ENCODE measurements at regions not wholly inside any gene's neighbourhood (a gene's known extent, or its start where the extent isn't known, plus 50 kb on each side); places are given as distances from the start of the nearest gene placed in this dataset.
"Not testable (repeated sequence)": the region's sequence is repeated elsewhere in the genome, so short reads cannot be mapped to it uniquely, and the experiment has no call there.

DNA sequence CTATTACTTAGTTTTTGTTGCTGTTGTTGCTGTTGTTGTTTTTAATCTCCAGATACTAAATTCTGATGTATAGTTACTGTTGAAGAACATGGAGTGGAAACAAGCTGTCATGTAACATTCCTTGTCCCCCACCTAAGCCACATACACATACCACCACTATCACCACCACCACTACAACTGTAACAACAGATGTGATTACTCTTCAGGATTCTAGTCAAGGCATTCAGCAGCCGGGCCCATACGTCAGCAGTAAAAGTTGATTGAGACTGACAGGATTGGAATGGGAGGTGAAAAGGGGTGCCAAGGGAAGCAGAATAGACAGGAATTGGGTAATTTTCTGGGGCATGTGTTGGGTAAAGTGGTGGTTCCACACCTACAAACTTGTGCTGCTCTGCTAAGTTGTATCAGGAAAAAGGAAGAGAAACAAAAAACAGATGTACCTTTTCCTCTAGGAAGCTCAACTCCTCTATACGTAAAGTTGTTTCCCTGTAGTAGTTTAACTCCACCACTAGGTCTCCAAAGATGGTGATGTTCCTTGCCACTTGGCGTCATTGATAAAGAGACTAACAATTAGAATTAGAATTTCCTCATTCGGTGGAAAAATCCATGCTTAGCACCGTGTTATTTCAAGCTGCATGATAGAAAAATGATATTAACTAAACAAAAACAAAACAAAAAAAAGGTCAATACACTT is 138.6 kb downstream of the ARRDC3 start:
- H3K9me3 Mint-ChIP-seq = peaks cover 5% of the 10 kb centered on the region
- H3K27me3 Mint-ChIP-seq = peaks cover 3% of the 10 kb centered on the region
- no peak overlapping the region for H3K27ac Mint-ChIP-seq
- CTCF ChIA-PET = interaction anchor here (1.0 to 1.3 kb wide), 3 partner anchors 25 to 140 kb away, joined by 3 to 6 read pairs (median 4); no protein-coding TSS in a partner anchor
- H3K36me3 Mint-ChIP-seq = peaks cover 4% of the 10 kb centered on the region
- H3K4me1 Mint-ChIP-seq = no peaks in the 10 kb centered on the region
- DNase-seq = no peak
- H3K4me3 Mint-ChIP-seq = no peak overlapping the region

DNA sequence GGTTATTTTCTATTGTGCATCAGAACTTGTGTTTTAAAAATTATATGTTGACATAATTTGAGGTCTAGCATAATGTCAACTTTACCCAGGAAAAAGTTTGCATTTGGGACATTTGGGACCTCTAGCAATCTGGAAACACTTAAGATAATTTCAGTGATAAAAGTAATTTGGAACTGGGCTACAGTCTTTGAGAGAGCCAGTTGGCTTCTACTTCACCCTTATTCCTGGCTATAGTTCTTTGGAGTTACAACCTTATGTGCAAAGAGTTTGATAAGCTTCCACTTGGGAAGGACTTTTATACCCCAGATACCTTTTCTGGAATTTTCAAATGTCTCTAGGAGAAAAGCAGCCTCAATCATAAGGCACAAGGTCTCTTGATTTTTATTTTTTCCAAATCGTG is 139.3 kb downstream of the ARRDC3 start:
- DNase-seq = no peak
- no peak overlapping the region for H3K27ac Mint-ChIP-seq

DNA sequence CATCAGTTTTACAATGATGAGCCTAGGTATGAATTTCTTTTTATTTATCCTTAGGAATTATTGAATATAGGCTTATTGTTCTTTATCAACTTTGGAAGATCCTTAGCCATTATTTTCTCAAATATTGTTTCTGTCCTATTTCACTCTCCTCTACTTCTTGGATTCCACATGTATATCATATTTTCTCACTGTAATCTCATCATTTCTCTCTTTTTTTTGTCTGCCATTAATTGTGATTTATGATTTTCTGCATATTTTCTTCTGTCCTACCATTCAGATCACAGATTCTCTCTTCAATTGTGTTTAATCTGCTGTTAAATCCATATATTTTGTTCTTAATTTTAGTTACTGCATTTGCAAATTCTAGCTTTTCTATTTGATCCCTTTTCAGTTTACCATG is 139.8 kb downstream of the ARRDC3 start:
- H3K9me3 Mint-ChIP-seq = peaks cover 5% of the 10 kb centered on the region
- no peak overlapping the region for H3K4me3 Mint-ChIP-seq
- CTCF ChIA-PET = interaction anchor here (1.1 to 1.3 kb wide), 2 partner anchors 24 to 142 kb away, joined by 3 to 4 read pairs; no protein-coding TSS in a partner anchor
- H3K27ac Mint-ChIP-seq = no peak overlapping the region
- DNase-seq = no peak
- peaks cover 4% of the 10 kb centered on the region for H3K36me3 Mint-ChIP-seq
- no peaks in the 10 kb centered on the region for H3K4me1 Mint-ChIP-seq
- peaks cover 3% of the 10 kb centered on the region for H3K27me3 Mint-ChIP-seq

More for the DNA sequence above, 139.3 kb downstream of the ARRDC3 start:
- Mint-ChIP-seq H3K36me3 (peaks cover 4% of the 10 kb centered on the region), H3K9me3 (peaks cover 5% of the 10 kb centered on the region), H3K4me1 (no peaks in the 10 kb centered on the region), H3K27me3 (peaks cover 3% of the 10 kb centered on the region), H3K4me3 (no peak overlapping the region)
- CTCF ChIA-PET = interaction anchor here (1.1 to 1.3 kb wide), 2 partner anchors 24 to 141 kb away, joined by 3 to 4 read pairs; no protein-coding TSS in a partner anchor

DNA sequence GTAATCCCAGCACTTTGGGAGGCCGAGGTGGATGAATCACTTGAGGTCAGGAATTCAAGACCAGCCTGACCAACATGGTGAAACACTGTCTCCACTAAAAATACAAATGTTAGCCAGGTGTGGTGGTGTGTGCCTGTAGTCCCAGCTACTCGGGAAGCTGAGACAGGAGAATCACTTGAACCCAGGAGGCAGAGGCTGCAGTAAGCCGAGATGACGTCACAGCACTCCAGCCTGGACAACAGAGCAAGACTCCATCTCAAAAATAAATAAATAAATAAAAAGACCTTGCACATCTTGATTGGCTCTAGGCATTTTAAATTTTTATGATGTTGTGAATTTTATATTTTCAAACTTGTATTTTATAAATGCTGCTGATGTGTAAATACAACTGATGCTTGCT is 141.7 kb downstream of the ARRDC3 start:
- not testable (repeated sequence) for DNase-seq, H3K9me3 Mint-ChIP-seq, H3K4me3 Mint-ChIP-seq, H3K27ac Mint-ChIP-seq, H3K27me3 Mint-ChIP-seq, H3K36me3 Mint-ChIP-seq, H3K4me1 Mint-ChIP-seq
- CTCF ChIA-PET = interaction anchor here (1.9 kb wide), 1 partner anchor 143 kb away, joined by 7 read pairs; no protein-coding TSS in a partner anchor

DNA sequence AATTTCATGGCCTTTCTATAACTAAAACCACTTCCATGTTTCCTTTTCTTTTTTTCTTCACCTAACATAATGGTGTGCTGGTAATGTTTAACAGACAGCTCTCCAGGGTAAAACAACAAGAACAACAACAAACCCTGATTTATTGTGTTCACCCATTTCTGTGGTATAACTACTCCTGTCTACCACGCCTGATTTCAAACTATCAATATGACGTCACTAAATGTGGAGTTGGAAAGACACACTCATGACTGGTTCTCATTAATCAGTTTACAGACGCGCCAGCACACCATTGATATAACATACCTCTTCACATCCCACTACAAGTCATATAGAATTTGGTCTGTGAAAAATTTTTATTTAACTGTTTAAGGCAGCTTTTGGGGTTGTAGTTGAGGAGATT is 142.9 kb downstream of the ARRDC3 start:
- H3K4me3 Mint-ChIP-seq = no peak overlapping the region
- no peak overlapping the region for H3K27ac Mint-ChIP-seq
- H3K9me3 Mint-ChIP-seq = peaks cover 5% of the 10 kb centered on the region
- no peaks in the 10 kb centered on the region for H3K4me1 Mint-ChIP-seq
- H3K27me3 Mint-ChIP-seq = peaks cover 3% of the 10 kb centered on the region
- peaks cover 4% of the 10 kb centered on the region for H3K36me3 Mint-ChIP-seq
- DNase-seq = no peak
- CTCF ChIA-PET = no interaction called here

DNA sequence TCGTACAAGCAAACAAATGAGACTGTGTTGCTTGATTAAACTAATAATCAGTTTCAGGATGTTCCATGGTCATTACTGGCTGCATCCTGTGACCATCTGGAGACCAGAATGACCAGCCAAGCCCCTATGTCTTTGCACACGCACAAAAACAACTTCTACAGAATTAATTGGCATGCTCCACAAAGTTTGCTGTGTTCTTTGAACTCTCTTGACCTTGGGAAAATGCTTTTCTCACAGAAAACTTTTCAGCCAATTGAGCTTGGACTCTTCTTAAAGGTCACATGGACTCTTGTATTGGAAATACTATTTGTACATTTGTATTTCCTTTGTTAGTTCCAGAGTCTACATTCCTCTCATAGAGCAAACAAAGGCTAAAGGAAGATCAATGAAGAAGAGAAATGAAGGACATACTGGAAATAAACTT is 147.8 kb downstream of the ARRDC3 start:
- peaks cover 4% of the 10 kb centered on the region for H3K27me3 Mint-ChIP-seq
- CTCF ChIA-PET = no interaction called here
- peaks cover 4% of the 10 kb centered on the region for H3K9me3 Mint-ChIP-seq
- no peaks in the 10 kb centered on the region for H3K36me3 Mint-ChIP-seq
- no peak overlapping the region for H3K27ac Mint-ChIP-seq
- DNase-seq = no peak
- H3K4me1 Mint-ChIP-seq = no peaks in the 10 kb centered on the region
- no peak overlapping the region for H3K4me3 Mint-ChIP-seq

DNA sequence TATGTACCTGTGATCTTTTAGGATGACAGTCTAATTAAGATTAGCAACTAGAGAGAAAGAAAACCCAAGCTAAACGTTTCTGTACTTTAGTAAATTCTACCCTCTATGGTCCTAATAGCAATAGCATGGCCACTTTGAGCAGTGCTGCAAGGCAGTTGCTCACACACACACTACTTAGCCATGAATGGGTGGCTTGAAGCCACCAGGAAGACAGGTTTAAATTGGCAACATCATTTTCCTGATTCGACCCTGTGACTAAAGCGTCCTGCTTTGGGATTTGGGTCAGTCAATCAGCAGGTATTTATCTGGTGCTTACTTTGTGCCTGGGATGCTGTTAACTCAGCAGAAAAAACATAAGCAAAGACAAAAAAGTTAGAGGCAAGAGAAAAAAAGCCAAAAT is 150.6 kb downstream of the ARRDC3 start:
- no peak for DNase-seq
- H3K4me3 Mint-ChIP-seq = no peak overlapping the region
- peaks cover 15% of the 10 kb centered on the region for H3K9me3 Mint-ChIP-seq
- no peaks in the 10 kb centered on the region for H3K4me1 Mint-ChIP-seq
- peaks cover 11% of the 10 kb centered on the region for H3K36me3 Mint-ChIP-seq
- H3K27me3 Mint-ChIP-seq = peaks cover 11% of the 10 kb centered on the region
- CTCF ChIA-PET = no interaction called here
- no peak overlapping the region for H3K27ac Mint-ChIP-seq

DNA sequence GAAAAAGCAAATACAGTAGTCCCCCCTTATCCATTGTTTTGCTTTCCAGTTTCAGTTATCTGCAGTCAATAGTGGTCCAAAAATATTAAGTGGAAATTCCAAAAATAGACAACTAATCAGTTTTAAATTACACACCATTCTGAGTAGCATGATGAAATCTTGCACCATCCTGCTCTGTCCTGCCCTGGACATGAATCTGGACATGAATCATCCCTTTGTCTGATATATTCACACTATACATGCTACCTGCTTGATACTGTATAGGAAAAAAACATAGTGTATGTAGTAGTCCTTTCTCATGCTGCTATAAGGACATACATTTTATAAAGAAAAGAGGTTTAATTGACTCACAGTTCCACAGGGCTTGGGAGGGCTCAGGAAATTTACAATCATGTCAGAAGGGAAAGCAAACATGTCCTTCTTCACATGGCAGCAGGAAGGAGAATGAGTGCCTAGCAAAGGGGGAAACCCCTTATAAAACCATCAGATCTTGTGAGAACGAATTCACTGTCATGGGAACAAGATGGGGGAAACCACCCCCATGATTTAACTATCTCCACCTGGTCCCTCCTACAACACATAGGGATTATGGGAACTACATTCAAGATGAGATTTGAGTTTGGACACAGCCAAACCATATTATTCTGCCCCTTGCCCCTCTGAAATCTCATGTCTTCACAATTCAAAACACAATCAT is 153.9 kb downstream of the ARRDC3 start:
- H3K27ac Mint-ChIP-seq = no peak overlapping the region
- no peaks in the 10 kb centered on the region for H3K4me1 Mint-ChIP-seq
- peaks cover 14% of the 10 kb centered on the region for H3K27me3 Mint-ChIP-seq
- DNase-seq = no peak
- peaks cover 15% of the 10 kb centered on the region for H3K9me3 Mint-ChIP-seq
- no peak overlapping the region for H3K4me3 Mint-ChIP-seq
- peaks cover 11% of the 10 kb centered on the region for H3K36me3 Mint-ChIP-seq
- CTCF ChIA-PET = interaction anchor here (0.6 to 3.7 kb wide), 2 partner anchors 61 to 156 kb away, joined by 4 to 122 read pairs; partner anchors contain the start of gene ARRDC3

DNA sequence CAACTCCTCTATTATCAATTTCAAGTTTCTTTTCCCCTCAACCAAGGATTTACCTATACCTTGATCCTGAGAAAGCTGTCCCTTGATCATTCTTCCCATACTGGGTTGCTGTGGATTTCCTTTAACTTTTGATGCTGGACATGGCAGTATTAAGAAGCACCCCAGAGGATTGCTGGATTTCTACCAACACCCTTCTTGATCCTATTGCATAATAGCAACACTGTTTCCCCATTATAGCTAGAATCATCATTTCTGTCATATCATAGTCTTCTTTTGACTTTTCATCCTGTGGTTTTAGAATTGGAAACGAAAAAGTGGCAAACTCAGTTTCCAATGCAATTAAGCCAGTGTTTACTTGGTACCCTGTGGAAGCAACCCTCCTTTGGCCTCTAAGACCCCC is 154.9 kb downstream of the ARRDC3 start:
- Mint-ChIP-seq H3K27me3 (peaks cover 17% of the 10 kb centered on the region), H3K9me3 (peaks cover 15% of the 10 kb centered on the region), H3K27ac (no peak overlapping the region), H3K4me1 (no peaks in the 10 kb centered on the region), H3K36me3 (peaks cover 11% of the 10 kb centered on the region), H3K4me3 (no peak overlapping the region)
- DNase-seq = no peak
- CTCF ChIA-PET = interaction anchor here (0.7 to 3.7 kb wide), 3 partner anchors 38 to 157 kb away, joined by 3 to 122 read pairs (median 4); partner anchors contain the start of gene ARRDC3

DNA sequence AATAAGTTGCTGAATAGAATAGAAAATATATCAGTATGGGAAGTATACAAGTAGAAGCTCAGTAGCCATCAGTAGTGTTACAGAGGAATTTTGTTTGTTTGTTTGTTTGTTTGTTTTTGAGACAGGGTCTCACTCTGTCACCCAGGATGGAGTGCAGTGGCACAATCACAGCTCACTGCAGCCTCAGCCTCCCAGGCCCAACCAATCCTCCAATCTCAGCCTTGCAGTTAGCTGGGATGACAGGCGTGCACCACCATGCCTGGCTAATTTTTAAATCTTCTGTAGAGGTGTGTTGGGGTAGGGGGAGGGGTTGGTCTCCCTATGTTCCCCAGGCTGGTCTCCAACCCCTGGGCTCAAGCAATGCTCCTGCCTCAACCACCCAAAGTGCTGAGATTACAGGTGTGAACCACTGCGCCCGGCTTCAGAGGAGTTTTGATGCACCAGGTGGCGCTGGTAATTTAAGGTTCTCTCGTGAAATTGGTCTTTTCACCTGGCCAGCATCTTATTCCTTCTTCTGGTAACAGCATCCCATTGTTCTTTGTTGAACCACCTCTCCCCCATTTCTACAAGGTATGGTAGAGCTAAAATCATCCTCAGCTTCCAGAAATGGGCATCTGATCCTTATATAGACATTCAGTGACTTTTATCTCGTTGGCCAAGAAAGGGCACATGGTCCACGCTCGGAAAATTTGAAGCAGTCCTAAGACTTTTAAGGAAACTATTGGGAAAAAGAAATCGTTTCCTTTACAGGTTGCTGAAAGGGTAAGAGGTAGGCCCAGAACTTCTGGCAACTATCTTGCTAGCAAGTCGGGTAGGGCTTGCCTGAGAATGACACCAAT is 157.1 kb downstream of the ARRDC3 start:
- peak; percentile 74 for DNase-seq
- peaks cover 17% of the 10 kb centered on the region for H3K27me3 Mint-ChIP-seq
- peaks cover 15% of the 10 kb centered on the region for H3K9me3 Mint-ChIP-seq
- CTCF ChIA-PET = interaction anchor here (0.6 to 3.7 kb wide), 11 partner anchors 9 to 294 kb away, joined by 3 to 122 read pairs (median 4); partner anchors contain the start of gene ARRDC3
- H3K4me1 Mint-ChIP-seq = no peaks in the 10 kb centered on the region
- H3K27ac Mint-ChIP-seq = no peak overlapping the region
- no peak overlapping the region for H3K4me3 Mint-ChIP-seq
- H3K36me3 Mint-ChIP-seq = peaks cover 11% of the 10 kb centered on the region

DNA sequence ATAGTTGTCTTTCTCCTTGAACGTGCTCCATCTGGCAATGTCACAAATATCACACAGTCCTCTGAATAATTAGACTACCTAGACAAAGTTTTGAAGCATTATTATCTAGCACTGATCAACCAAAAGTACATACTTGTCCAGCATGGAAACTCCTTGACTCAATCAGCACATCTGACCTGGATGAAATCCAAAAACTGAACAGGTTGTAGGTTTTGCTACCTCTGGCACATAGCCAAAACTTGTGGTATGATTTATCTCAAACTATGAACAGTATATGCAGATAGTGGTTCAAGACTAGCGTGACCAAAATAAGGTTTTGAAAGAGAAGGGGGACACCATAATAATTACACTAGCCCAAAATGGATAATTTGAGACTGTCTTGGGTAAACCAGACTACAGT is 158.1 kb downstream of the ARRDC3 start:
- DNase-seq = no peak
- Mint-ChIP-seq H3K27me3 (peaks cover 19% of the 10 kb centered on the region), H3K4me1 (no peaks in the 10 kb centered on the region), H3K36me3 (peaks cover 9% of the 10 kb centered on the region), H3K4me3 (no peak overlapping the region), H3K9me3 (peaks cover 10% of the 10 kb centered on the region), H3K27ac (no peak overlapping the region)
- CTCF ChIA-PET = interaction anchor here (3.6 kb wide), 1 partner anchor 160 kb away, joined by 75 read pairs; the partner anchor contains the start of gene ARRDC3

DNA sequence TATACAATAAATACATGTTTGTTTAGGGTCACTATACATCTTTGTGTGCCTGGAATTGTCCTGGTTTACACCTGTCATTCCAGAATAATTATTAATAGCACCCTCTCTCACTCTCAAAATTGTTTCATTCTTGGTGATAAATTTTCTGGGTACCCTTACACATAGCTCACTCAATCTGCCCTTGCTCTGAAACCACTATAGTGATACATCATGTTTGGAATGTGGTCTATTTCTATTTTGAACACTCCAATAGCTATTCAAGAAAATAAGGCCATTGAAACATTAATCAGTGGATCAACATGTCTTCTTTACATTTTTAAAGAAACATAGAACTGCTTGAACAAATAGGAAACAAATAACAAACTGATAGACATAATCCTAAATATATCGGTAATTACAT is 158.7 kb downstream of the ARRDC3 start:
- Mint-ChIP-seq H3K27ac (no peak overlapping the region), H3K36me3 (peaks cover 3% of the 10 kb centered on the region), H3K9me3 (peaks cover 6% of the 10 kb centered on the region), H3K27me3 (peaks cover 15% of the 10 kb centered on the region), H3K4me1 (no peaks in the 10 kb centered on the region), H3K4me3 (no peak overlapping the region)
- DNase-seq = no peak
- CTCF ChIA-PET = interaction anchor here (1.0 to 3.6 kb wide), 2 partner anchors 9 to 161 kb away, joined by 4 to 75 read pairs; partner anchors contain the start of gene ARRDC3

DNA sequence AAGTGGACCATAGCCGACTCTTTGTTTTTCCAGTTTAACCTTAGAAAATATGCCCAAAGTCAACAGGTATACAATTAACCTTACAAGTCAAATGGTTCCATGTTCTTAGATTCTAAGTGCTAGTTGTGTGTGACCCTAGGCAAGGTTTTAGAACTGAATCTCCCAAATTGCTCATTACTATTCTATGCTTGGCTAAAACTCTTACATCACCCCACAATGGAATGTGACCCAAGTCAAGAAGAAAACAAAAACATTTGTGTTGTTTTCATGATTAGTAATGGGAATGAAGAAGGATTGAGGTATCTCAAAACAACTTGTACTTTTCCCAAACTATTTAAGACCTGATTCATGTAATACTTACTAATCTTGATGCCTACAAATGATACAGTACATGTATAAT is 159.2 kb downstream of the ARRDC3 start:
- Mint-ChIP-seq H3K27me3 (peaks cover 14% of the 10 kb centered on the region), H3K9me3 (peaks cover under 1% of the 10 kb centered on the region), H3K4me1 (no peaks in the 10 kb centered on the region), H3K4me3 (no peak overlapping the region), H3K27ac (no peak overlapping the region), H3K36me3 (no peaks in the 10 kb centered on the region)
- CTCF ChIA-PET = interaction anchor here (1.0 to 3.6 kb wide), 3 partner anchors 8 to 161 kb away, joined by 4 to 75 read pairs (median 6); partner anchors contain the start of gene ARRDC3
- no peak for DNase-seq

DNA sequence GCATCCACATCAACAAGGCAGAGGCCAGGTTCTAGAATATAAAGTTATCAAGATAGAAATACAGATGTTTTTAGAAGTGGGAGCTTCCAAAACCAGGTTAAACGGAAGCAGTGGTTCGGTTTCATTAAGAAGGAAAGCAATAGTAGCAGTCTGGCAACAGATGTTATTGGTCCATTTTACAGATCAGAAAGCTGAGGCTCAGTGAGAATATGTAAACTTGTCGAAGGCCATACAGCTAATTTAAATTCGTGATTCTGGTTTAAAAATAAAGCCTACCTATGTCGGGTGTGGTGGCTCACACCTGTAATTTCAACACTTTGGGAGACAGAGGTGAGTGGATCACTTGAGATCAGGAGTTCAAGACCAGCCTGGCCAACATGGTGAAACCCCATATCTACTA is 160.6 kb downstream of the ARRDC3 start:
- peaks cover 15% of the 10 kb centered on the region for H3K27me3 Mint-ChIP-seq

More for the DNA sequence above, 160.6 kb downstream of the ARRDC3 start:
- CTCF ChIA-PET = interaction anchor here (0.9 to 3.6 kb wide), 4 partner anchors 8 to 290 kb away, joined by 3 to 75 read pairs (median 6); partner anchors contain the start of gene ARRDC3
- Mint-ChIP-seq H3K36me3 (no peaks in the 10 kb centered on the region), H3K4me3 (no peak overlapping the region), H3K27ac (no peak overlapping the region), H3K4me1 (no peaks in the 10 kb centered on the region), H3K9me3 (no peaks in the 10 kb centered on the region)
- DNase-seq = no peak

All from activated naive CD4-positive, alpha-beta T cell treated with anti-CD3 and anti-CD28 coated beads, Interleukin-2, amount 10 ng/mL, durations not matched to agents 7 days and 5 days (primary cell).